ENCODE measurements at regions not wholly inside any gene's neighbourhood (a gene's known extent, or its start where the extent isn't known, plus 50 kb on each side); places are given as distances from the start of the nearest gene placed in this dataset.

- Mint-ChIP-seq H3K4me1 (ENCODE audit: low read depth) (peaks cover 33% of the 10 kb centered on the region), H3K9me3 (no peaks in the 10 kb centered on the region), H3K27me3 (ENCODE audit: insufficient read depth) (no peaks in the 10 kb centered on the region; the same call in 1 of the 2 replicates), H3K36me3 (ENCODE audit: low read depth) (0 out of 2 replicates have a peak, but pooled peaks cover 4% of the 10 kb centered on the region), H3K27ac (no peak overlapping the region), H3K4me3 (no peak overlapping the region)
- TF ChIP-seq CTCF (IDR thresholded peaks at IDR 0.05): no peak
- DNase-seq: no peak
Observed at GRCh38 chr6:134730013-134730412, 219.9 kb downstream of the ALDH8A1 start.

GRCh38 chr6:134729561-134729960, 220.3 kb downstream of the ALDH8A1 start:
- Mint-ChIP-seq H3K4me3 (no peak overlapping the region), H3K27me3 (ENCODE audit: insufficient read depth) (no peaks in the 10 kb centered on the region; the same call in 1 of the 2 replicates), H3K27ac (no peak overlapping the region), H3K4me1 (ENCODE audit: low read depth) (peaks cover 38% of the 10 kb centered on the region), H3K36me3 (ENCODE audit: low read depth) (0 out of 2 replicates have a peak, but pooled peaks cover 4% of the 10 kb centered on the region), H3K9me3 (no peaks in the 10 kb centered on the region)
- TF ChIP-seq CTCF (IDR thresholded peaks at IDR 0.05): no peak
- DNase-seq: no peak

GRCh38 chr6:134727081-134727480, 222.8 kb downstream of the ALDH8A1 start:
- DNase-seq: no peak
- no peaks in the 10 kb centered on the region for H3K9me3 Mint-ChIP-seq
- 0 out of 2 replicates have a peak, but pooled peaks cover 4% of the 10 kb centered on the region for H3K36me3 Mint-ChIP-seq (ENCODE audit: low read depth)
- no peak for TF ChIP-seq CTCF (IDR thresholded peaks at IDR 0.05)
- no peaks in the 10 kb centered on the region; the same call in 1 of the 2 replicates for H3K27me3 Mint-ChIP-seq (ENCODE audit: insufficient read depth)
- no peak overlapping the region for H3K27ac Mint-ChIP-seq
- peaks cover 47% of the 10 kb centered on the region for H3K4me1 Mint-ChIP-seq (ENCODE audit: low read depth)
- no peak overlapping the region for H3K4me3 Mint-ChIP-seq

GRCh38 chr6:134725590-134725989, 224.3 kb downstream of the ALDH8A1 start:
- Mint-ChIP-seq H3K36me3 (ENCODE audit: low read depth) (0 out of 2 replicates have a peak, but pooled peaks cover 4% of the 10 kb centered on the region), H3K4me3 (no peak overlapping the region)
- no peak for TF ChIP-seq CTCF (IDR thresholded peaks at IDR 0.05)

GRCh38 chr6:134724771-134725340, 225.0 kb downstream of the ALDH8A1 start:
- H3K4me1 Mint-ChIP-seq (ENCODE audit: low read depth): peaks cover 65% of the 10 kb centered on the region
- peak overlapping the region; percentile 31; the same call in 1 of the 2 replicates for H3K27ac Mint-ChIP-seq
- no peak overlapping the region for H3K4me3 Mint-ChIP-seq
- H3K36me3 Mint-ChIP-seq (ENCODE audit: low read depth): 0 out of 2 replicates have a peak, but pooled peaks cover 4% of the 10 kb centered on the region
- no peaks in the 10 kb centered on the region for H3K9me3 Mint-ChIP-seq
- no peaks in the 10 kb centered on the region; the same call in 1 of the 2 replicates for H3K27me3 Mint-ChIP-seq (ENCODE audit: insufficient read depth)
- no peak for TF ChIP-seq CTCF (IDR thresholded peaks at IDR 0.05)
- peak; percentile 52 for DNase-seq

More at GRCh38 chr6:134725590-134725989, 224.3 kb downstream of the ALDH8A1 start:
- Mint-ChIP-seq H3K27me3 (ENCODE audit: insufficient read depth) (no peaks in the 10 kb centered on the region; the same call in 1 of the 2 replicates), H3K4me1 (ENCODE audit: low read depth) (peaks cover 57% of the 10 kb centered on the region), H3K9me3 (no peaks in the 10 kb centered on the region), H3K27ac (no peak overlapping the region)
- no peak for DNase-seq

Measured in HFFc6 (cell line).